SK-N-SH treated with all-trans-retinoic acid at 6 μM for 48 hours (cell line): ENCODE measurements at regions not wholly inside any gene's neighbourhood (a gene's known extent, or its start where the extent isn't known, plus 50 kb on each side); places are given as distances from the start of the nearest gene placed in this dataset.

Experiments used
- ATAC-seq: fragments of 200-7000 bp; cut with Tn5 transposase; 3 replicates; pipeline ENCODE4 v1.9.1; 2020; ENCODE audit warnings: mild to moderate bottlenecking, moderate library complexity
- ARNTL ChIP-seq: fragments of 450-650 bp; formaldehyde crosslinking; IDR thresholded peaks from 2 replicates; pipeline ENCODE4 v1.5.0; 2020; ENCODE audit warnings: low read depth, mild to moderate bottlenecking, moderate library complexity, borderline replicate concordance
- CSDC2 ChIP-seq: fragments of 250-450 bp; sonication (Bioruptor Pico); IDR thresholded peaks from 2 replicates; pipeline ENCODE4 v1.5.0; 2020; ENCODE audit warnings: mild to moderate bottlenecking, moderate library complexity
- GLIS3 ChIP-seq: fragments of 250-450 bp; sonication (Bioruptor Pico); IDR thresholded peaks from 2 replicates; pipeline ENCODE4 v1.5.0; 2020; ENCODE audit warnings: mild to moderate bottlenecking, moderate library complexity
- ISL1 ChIP-seq: fragments of 250-450 bp; sonication (Bioruptor Pico); IDR thresholded peaks from 2 replicates; pipeline ENCODE4 v2.1.2; 2022; ENCODE audit warnings: mild to moderate bottlenecking, moderate library complexity
- OSR1 ChIP-seq: fragments of 250-450 bp; sonication (Bioruptor Pico); IDR thresholded peaks from 2 replicates; pipeline ENCODE4 v1.8.0; 2022; ENCODE audit warnings: moderate library complexity, mild to moderate bottlenecking, inconsistent platforms
- PPARA ChIP-seq: fragments of 250-450 bp; sonication (Bioruptor Pico); IDR thresholded peaks from 2 replicates; pipeline ENCODE4 v1.5.0; 2020; ENCODE audit warnings: mild to moderate bottlenecking, borderline replicate concordance
- RARB ChIP-seq: fragments of 250-450 bp; sonication (Bioruptor Pico); IDR thresholded peaks from 2 replicates; pipeline ENCODE4 v1.8.0; 2021; ENCODE audit warnings: mild to moderate bottlenecking, moderate library complexity
- SNAI2 ChIP-seq: fragments of 250-450 bp; sonication (Bioruptor Pico); IDR thresholded peaks from 2 replicates; pipeline ENCODE4 v1.5.0; 2020; ENCODE audit warnings: mild to moderate bottlenecking, moderate library complexity
- TCF4 ChIP-seq: fragments of 250-450 bp; sonication (Bioruptor Pico); IDR thresholded peaks from 2 replicates; pipeline ENCODE4 v1.8.0; 2021; ENCODE audit warnings: mild to moderate bottlenecking, moderate library complexity, borderline replicate concordance
- ZFP30 ChIP-seq: fragments of 450-650 bp; formaldehyde crosslinking; IDR thresholded peaks from 2 replicates; pipeline ENCODE4 v1.5.0; 2022; ENCODE audit warnings: mild to moderate bottlenecking, moderate library complexity
- ZNF565 ChIP-seq: fragments of 450-650 bp; formaldehyde crosslinking; conservative IDR thresholded peaks from 2 replicates; pipeline ENCODE4 v1.5.0; 2020; ENCODE audit warnings: low read depth, mild to moderate bottlenecking, moderate library complexity
- ZNF8 ChIP-seq: fragments of 450-650 bp; formaldehyde crosslinking; IDR thresholded peaks from 2 replicates; pipeline ENCODE4 v1.5.0; 2020; ENCODE audit warnings: mild to moderate bottlenecking, moderate library complexity
- TF ChIP-seq, protein P1 (sequence below): fragments of 250-450 bp; sonication (Bioruptor Pico); IDR thresholded peaks from 2 replicates; pipeline ENCODE4 v1.8.0; 2021; ENCODE audit warnings: low read depth, mild to moderate bottlenecking, moderate library complexity, borderline replicate concordance
- TF ChIP-seq, protein P2 (sequence below): fragments of 250-450 bp; sonication (Bioruptor Pico); IDR thresholded peaks from 2 replicates; pipeline ENCODE4 v1.5.1; 2020; ENCODE audit warnings: low read depth, mild to moderate bottlenecking, moderate library complexity
- TF ChIP-seq, protein P3 (sequence below): fragments of 250-450 bp; sonication (Bioruptor Pico); IDR thresholded peaks from 2 replicates; pipeline ENCODE4 v1.5.0; 2020; ENCODE audit warnings: mild to moderate bottlenecking, moderate library complexity
- TF ChIP-seq, protein P4 (sequence below): fragments of 250-450 bp; sonication (Bioruptor Pico); IDR thresholded peaks from 2 replicates; pipeline ENCODE4 v1.8.0; 2020; ENCODE audit warnings: mild to moderate bottlenecking, moderate library complexity, borderline replicate concordance

DNA sequence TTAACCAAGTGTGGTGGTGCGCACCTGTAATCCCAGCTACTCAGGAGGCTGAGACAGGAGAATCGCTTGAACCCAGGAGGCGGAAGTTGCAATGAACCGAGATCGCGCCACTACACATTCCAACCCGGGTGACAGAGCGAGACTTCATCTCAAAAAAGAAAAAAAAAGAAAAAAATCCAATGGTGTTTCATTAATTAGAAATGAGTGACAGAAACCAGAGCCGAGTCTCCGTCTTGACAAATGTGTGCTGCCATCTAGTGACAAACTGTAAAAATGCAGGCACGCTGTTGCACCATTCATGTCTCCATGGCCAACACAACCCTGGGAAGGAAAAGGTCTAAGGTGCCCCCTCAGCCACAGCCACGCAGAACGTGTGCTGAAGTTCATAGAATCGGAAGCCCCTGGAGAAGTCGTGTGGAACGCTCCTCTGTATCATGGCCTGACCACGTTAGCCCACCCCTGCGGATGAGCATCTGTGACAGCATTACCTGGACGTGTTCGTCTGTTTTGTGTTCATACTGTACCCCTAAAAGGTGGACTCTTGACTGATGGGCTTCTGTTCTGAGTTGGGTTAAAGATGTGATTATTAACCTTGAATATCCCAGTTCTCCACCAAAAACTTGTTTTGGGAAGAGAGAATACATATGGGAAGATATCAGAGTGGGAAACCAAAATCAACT is 94.9 kb downstream of the LYZL2 start:
- TF ChIP-seq ZFP30 (CRISPR knock-in tag) (no peak), RARB (CRISPR knock-in tag) (no peak), GLIS3 (CRISPR knock-in tag) (no peak), ISL1 (no peak), ZNF565 (CRISPR knock-in tag) (no peak), SNAI2 (no peak), OSR1 (CRISPR knock-in tag) (no peak), ZNF8 (CRISPR knock-in tag) (no peak)
- TF ChIP-seq, protein P1, sequence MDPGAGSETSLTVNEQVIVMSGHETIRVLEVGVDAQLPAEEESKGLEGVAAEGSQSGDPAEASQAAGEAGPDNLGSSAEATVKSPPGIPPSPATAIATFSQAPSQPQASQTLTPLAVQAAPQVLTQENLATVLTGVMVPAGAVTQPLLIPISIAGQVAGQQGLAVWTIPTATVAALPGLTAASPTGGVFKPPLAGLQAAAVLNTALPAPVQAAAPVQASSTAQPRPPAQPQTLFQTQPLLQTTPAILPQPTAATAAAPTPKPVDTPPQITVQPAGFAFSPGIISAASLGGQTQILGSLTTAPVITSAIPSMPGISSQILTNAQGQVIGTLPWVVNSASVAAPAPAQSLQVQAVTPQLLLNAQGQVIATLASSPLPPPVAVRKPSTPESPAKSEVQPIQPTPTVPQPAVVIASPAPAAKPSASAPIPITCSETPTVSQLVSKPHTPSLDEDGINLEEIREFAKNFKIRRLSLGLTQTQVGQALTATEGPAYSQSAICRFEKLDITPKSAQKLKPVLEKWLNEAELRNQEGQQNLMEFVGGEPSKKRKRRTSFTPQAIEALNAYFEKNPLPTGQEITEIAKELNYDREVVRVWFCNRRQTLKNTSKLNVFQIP, result no peak
- peak; percentile 83 for ATAC-seq

DNA sequence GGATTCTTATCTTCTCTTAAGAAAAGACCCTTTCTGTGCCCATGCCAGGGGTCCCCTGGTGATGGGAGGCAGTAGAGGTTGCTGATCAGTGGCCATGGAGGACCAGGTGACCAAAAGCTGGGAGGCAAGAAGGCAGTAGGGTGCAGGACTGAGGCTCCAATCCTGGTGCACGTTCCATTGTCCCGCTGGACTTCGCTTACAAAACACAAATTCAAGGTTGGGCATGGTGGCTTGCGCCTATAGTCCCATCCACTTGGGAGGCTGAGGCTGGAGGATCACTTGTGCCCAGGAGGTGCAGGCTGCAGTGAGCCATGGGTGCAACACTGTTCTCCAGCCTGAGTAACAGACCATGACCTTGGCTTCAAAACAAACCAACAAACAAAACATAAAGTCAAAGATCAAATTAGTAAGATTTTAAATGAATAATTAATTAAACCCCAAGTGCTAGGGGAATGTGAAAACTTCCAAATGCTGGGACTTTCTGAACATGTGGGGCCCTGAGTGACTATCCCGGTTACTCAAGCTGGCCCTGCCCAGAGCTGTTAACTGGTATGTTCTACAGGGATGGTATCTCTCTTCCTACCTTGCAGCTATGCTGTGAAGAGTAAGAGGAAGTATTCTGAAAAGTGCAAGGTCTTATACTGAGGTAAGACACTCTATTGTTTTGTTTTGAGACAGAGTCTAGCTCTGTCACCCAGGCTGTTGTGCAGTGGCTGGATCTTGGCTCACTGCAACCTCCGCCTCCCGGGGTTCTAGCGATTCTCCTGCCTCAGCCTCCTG is 97.6 kb downstream of the LYZL2 start:
- ATAC-seq, result no peak
- TF ChIP-seq CSDC2 (CRISPR knock-in tag) (no peak), ARNTL (CRISPR knock-in tag) (no peak), SNAI2 (no peak), GLIS3 (CRISPR knock-in tag) (no peak)
- TF ChIP-seq, protein P2, sequence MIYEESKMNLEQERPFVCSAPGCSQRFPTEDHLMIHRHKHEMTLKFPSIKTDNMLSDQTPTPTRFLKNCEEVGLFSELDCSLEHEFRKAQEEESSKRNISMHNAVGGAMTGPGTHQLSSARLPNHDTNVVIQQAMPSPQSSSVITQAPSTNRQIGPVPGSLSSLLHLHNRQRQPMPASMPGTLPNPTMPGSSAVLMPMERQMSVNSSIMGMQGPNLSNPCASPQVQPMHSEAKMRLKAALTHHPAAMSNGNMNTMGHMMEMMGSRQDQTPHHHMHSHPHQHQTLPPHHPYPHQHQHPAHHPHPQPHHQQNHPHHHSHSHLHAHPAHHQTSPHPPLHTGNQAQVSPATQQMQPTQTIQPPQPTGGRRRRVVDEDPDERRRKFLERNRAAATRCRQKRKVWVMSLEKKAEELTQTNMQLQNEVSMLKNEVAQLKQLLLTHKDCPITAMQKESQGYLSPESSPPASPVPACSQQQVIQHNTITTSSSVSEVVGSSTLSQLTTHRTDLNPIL (CRISPR knock-in tag), result no peak
- TF ChIP-seq, protein P3, sequence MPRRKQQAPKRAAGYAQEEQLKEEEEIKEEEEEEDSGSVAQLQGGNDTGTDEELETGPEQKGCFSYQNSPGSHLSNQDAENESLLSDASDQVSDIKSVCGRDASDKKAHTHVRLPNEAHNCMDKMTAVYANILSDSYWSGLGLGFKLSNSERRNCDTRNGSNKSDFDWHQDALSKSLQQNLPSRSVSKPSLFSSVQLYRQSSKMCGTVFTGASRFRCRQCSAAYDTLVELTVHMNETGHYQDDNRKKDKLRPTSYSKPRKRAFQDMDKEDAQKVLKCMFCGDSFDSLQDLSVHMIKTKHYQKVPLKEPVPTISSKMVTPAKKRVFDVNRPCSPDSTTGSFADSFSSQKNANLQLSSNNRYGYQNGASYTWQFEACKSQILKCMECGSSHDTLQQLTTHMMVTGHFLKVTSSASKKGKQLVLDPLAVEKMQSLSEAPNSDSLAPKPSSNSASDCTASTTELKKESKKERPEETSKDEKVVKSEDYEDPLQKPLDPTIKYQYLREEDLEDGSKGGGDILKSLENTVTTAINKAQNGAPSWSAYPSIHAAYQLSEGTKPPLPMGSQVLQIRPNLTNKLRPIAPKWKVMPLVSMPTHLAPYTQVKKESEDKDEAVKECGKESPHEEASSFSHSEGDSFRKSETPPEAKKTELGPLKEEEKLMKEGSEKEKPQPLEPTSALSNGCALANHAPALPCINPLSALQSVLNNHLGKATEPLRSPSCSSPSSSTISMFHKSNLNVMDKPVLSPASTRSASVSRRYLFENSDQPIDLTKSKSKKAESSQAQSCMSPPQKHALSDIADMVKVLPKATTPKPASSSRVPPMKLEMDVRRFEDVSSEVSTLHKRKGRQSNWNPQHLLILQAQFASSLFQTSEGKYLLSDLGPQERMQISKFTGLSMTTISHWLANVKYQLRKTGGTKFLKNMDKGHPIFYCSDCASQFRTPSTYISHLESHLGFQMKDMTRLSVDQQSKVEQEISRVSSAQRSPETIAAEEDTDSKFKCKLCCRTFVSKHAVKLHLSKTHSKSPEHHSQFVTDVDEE (CRISPR knock-in tag), result no peak

DNA sequence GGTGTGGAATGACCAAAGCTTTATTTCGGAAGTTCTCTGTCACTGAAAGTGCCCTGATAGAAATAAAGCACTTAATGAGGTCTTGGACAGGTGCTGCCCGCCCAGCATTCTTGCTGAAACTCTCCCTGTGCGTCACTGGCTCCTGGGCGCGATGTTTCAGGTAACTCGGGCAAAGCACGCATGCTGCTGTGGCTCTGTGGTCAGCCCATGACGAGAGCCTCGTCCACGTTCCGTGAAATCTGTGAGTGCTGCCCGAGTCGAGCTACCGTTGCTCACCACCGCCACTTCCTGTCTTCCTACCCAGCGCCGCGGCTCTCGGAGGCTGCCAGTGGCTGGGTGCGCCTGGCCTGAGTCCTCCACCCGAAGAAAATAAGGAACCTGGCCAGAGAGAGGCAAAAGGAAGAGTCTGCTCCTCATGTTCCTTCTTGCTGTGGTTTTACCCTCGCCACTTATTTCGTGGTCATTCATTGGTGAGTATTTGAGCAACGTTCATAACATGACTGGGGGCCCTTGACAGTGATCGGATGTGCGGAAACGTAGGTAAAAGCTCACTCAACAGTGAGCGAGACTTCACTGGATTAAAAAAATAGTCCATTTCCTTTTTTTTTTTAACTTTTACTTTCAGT is 95.5 kb downstream of the MAP3K8 start:
- ATAC-seq, result no peak
- TF ChIP-seq, protein P4, sequence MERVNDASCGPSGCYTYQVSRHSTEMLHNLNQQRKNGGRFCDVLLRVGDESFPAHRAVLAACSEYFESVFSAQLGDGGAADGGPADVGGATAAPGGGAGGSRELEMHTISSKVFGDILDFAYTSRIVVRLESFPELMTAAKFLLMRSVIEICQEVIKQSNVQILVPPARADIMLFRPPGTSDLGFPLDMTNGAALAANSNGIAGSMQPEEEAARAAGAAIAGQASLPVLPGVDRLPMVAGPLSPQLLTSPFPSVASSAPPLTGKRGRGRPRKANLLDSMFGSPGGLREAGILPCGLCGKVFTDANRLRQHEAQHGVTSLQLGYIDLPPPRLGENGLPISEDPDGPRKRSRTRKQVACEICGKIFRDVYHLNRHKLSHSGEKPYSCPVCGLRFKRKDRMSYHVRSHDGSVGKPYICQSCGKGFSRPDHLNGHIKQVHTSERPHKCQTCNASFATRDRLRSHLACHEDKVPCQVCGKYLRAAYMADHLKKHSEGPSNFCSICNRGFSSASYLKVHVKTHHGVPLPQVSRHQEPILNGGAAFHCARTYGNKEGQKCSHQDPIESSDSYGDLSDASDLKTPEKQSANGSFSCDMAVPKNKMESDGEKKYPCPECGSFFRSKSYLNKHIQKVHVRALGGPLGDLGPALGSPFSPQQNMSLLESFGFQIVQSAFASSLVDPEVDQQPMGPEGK (CRISPR knock-in tag), result no peak
- TF ChIP-seq RARB (CRISPR knock-in tag) (no peak), PPARA (CRISPR knock-in tag) (no peak), ZNF8 (CRISPR knock-in tag) (no peak), ISL1 (no peak), TCF4 (CRISPR knock-in tag) (no peak), SNAI2 (no peak)
- TF ChIP-seq, protein P3 (CRISPR knock-in tag), result no peak
